OCI-LY1 (cell line): ENCODE measurements at regions not wholly inside any gene's neighbourhood (a gene's known extent, or its start where the extent isn't known, plus 50 kb on each side); places are given as distances from the start of the nearest gene placed in this dataset.
"Not testable (repeated sequence)": the region's sequence is repeated elsewhere in the genome, so short reads cannot be mapped to it uniquely, and the experiment has no call there.

Source experiments
- H2AFZ ChIP-seq: fragments of 200-600 bp; sonication (generic), shearing (Covaris generic); 2 replicates; pipeline ENCODE4 v1.6.0; 2014; ENCODE audit warnings: antibody characterized with exemption, mild to moderate bottlenecking, low read length
- H3F3A ChIP-seq: fragments of 200-600 bp; sonication (generic), shearing (Covaris generic); 2 replicates; pipeline ENCODE4 v1.6.0; 2014; ENCODE audit warnings: mild to moderate bottlenecking, antibody characterized with exemption, low read length, moderate library complexity; ENCODE audit not compliant: insufficient read depth
- H3K27ac ChIP-seq: fragments of 200-600 bp; sonication (generic); 2 replicates; pipeline ENCODE4 v1.5.1; 2014; ENCODE audit warnings: low read length, mixed run types, mild to moderate bottlenecking, low read depth; ENCODE audit not compliant: poor library complexity, severe bottlenecking
- H3K27me3 ChIP-seq: fragments of 200-600 bp; sonication (generic); 2 replicates; pipeline ENCODE4 v1.6.0; 2014; ENCODE audit warnings: antibody characterized with exemption, mild to moderate bottlenecking, low read length, moderate library complexity; ENCODE audit not compliant: insufficient read depth
- H3K36me3 ChIP-seq: fragments of 200-600 bp; sonication (generic); 2 replicates; pipeline ENCODE4 v1.6.1; 2014; ENCODE audit warnings: mild to moderate bottlenecking, antibody characterized with exemption, low read length, moderate library complexity, mixed read lengths; ENCODE audit not compliant: insufficient read depth
- H3K4me1 ChIP-seq: fragments of 200-600 bp; sonication (generic); 2 replicates; pipeline ENCODE4 v1.5.1; 2014; ENCODE audit warnings: mild to moderate bottlenecking, low read length, moderate library complexity; ENCODE audit not compliant: insufficient read depth, severe bottlenecking
- H3K4me2 ChIP-seq: fragments of 200-600 bp; sonication (generic), shearing (Covaris generic); 2 replicates; pipeline ENCODE4 v1.6.1; 2014; ENCODE audit warnings: low read length
- H3K4me3 ChIP-seq: fragments of 200-600 bp; sonication (generic); 2 replicates; pipeline ENCODE4 v1.5.1; 2014; ENCODE audit warnings: low read length, low read depth, mild to moderate bottlenecking, mixed read lengths; ENCODE audit not compliant: poor library complexity, severe bottlenecking
- H3K79me2 ChIP-seq: fragments of 200-600 bp; shearing (Covaris generic); 2 replicates; pipeline ENCODE4 v1.6.1; 2016; ENCODE audit warnings: mixed run types, low read length, mixed read lengths; ENCODE audit not compliant: insufficient read depth
- H3K9ac ChIP-seq: fragments of 200-600 bp; sonication (generic), shearing (Covaris generic); 2 replicates; pipeline ENCODE4 v1.6.1; 2014; ENCODE audit warnings: mild to moderate bottlenecking, low read length, mixed read lengths
- H3K9me2 ChIP-seq: fragments of 200-600 bp; sonication (generic), shearing (Covaris generic); 2 replicates; pipeline ENCODE4 v1.6.1; 2014; ENCODE audit warnings: low read depth, mild to moderate bottlenecking, low read length, mixed read lengths
- H3K9me3 ChIP-seq: fragments of 200-600 bp; shearing (Covaris generic); 2 replicates; pipeline ENCODE4 v1.6.1; 2014; ENCODE audit warnings: low read length, mixed read lengths
- H4K20me1 ChIP-seq: fragments of 200-600 bp; sonication (generic), shearing (Covaris generic); 2 replicates; pipeline ENCODE4 v1.6.0; 2016; ENCODE audit warnings: mild to moderate bottlenecking, low read length; ENCODE audit not compliant: insufficient read depth
- CTCF ChIP-seq: fragments of 200-600 bp; sonication (generic), shearing (Covaris generic); IDR thresholded peaks from 2 replicates; pipeline ENCODE4 v1.5.1; 2017; ENCODE audit warnings: mild to moderate bottlenecking, antibody characterized with exemption, low read length, moderate library complexity, mixed read lengths
- EZH2 ChIP-seq: fragments of 200-600 bp; sonication (generic), shearing (Covaris generic); IDR thresholded peaks from 2 replicates; pipeline ENCODE4 v1.8.0; 2017; ENCODE audit warnings: borderline replicate concordance, mixed run types, mild to moderate bottlenecking, antibody characterized with exemption, low read length, moderate library complexity, mixed read lengths

GRCh38 chr3:170804078-170804477 lies 65.9 kb downstream of the RPL22L1 start:
- no peak overlapping the region for H2AFZ ChIP-seq
- H3K27ac ChIP-seq: no peak overlapping the region
- H3K79me2 ChIP-seq: no peaks in the 10 kb centered on the region
- no peak overlapping the region for H3K4me2 ChIP-seq
- no peaks in the 10 kb centered on the region for H3K36me3 ChIP-seq
- H3K9me3 ChIP-seq: no peaks in the 10 kb centered on the region
- no peaks in the 10 kb centered on the region; the same call in 1 of the 2 replicates for H3K27me3 ChIP-seq
- H3K9ac ChIP-seq: no peak overlapping the region
- no peaks in the 10 kb centered on the region for H3K9me2 ChIP-seq
- H4K20me1 ChIP-seq: no peaks in the 10 kb centered on the region
- TF ChIP-seq CTCF (no peak), EZH2 (no peak)
- no peaks in the 10 kb centered on the region for H3K4me1 ChIP-seq
- H3F3A ChIP-seq: no peaks in the 10 kb centered on the region
- H3K4me3 ChIP-seq: no peak overlapping the region

- Histone ChIP-seq H3K9me2 (no peaks in the 10 kb centered on the region), H3K27ac (no peak overlapping the region), H3K4me1 (no peaks in the 10 kb centered on the region), H3K9ac (no peak overlapping the region), H2AFZ (no peak overlapping the region), H3K4me2 (no peak overlapping the region), H3K36me3 (no peaks in the 10 kb centered on the region), H4K20me1 (no peaks in the 10 kb centered on the region), H3K27me3 (no peaks in the 10 kb centered on the region; the same call in 1 of the 2 replicates), H3K79me2 (no peaks in the 10 kb centered on the region), H3K9me3 (no peaks in the 10 kb centered on the region), H3F3A (no peaks in the 10 kb centered on the region), H3K4me3 (no peak overlapping the region)
- TF ChIP-seq CTCF: no peak
- TF ChIP-seq EZH2: no peak
Measured at GRCh38 chr3:170802164-170803151, 67.5 kb downstream of the RPL22L1 start.

- H3K4me2 ChIP-seq: no peak overlapping the region
- no peaks in the 10 kb centered on the region for H3K79me2 ChIP-seq
- TF ChIP-seq EZH2 (no peak), CTCF (no peak)
Measured at GRCh38 chr3:170801597-170801996, 68.4 kb downstream of the RPL22L1 start.

GRCh38 chr3:170800275-170800674 lies 69.7 kb downstream of the RPL22L1 start:
- not testable (repeated sequence) for H3K4me2 ChIP-seq, H3K27ac ChIP-seq, H3K9me2 ChIP-seq, H3K27me3 ChIP-seq, H3F3A ChIP-seq, H3K4me1 ChIP-seq, H3K9ac ChIP-seq, H3K36me3 ChIP-seq, H4K20me1 ChIP-seq, H3K9me3 ChIP-seq, H3K4me3 ChIP-seq, H2AFZ ChIP-seq, H3K79me2 ChIP-seq

More at GRCh38 chr3:170801597-170801996, 68.4 kb downstream of the RPL22L1 start:
- Histone ChIP-seq H2AFZ (no peak overlapping the region), H3F3A (no peaks in the 10 kb centered on the region), H3K9me2 (no peaks in the 10 kb centered on the region), H4K20me1 (no peaks in the 10 kb centered on the region), H3K36me3 (no peaks in the 10 kb centered on the region), H3K9me3 (no peaks in the 10 kb centered on the region), H3K4me1 (no peaks in the 10 kb centered on the region), H3K4me3 (no peak overlapping the region), H3K27ac (no peak overlapping the region), H3K9ac (no peak overlapping the region), H3K27me3 (no peaks in the 10 kb centered on the region; the same call in 1 of the 2 replicates)
